Gastrocnemius medialis (tissue), 4 donors: ENCODE measurements at regions not wholly inside any gene's neighbourhood (a gene's known extent, or its start where the extent isn't known, plus 50 kb on each side); places are given as distances from the start of the nearest gene placed in this dataset.

ENCODE experiments used
- ATAC-seq, 2 donors: fragments of 150-250 bp; one replicate each; pipeline ENCODE4 v1.9.1; 2016
- DNase-seq, 2 donors: peaks; one replicate each; pipeline ENCODE4 v3.0.0-alpha.2; 2019
- H3K27ac ChIP-seq, 4 donors: fragments of 200-600 bp; sonication (generic); 1 replicate in 1 of 4; 2 replicates in 3 of 4; pipeline ENCODE4 v1.5.1; 2016 to 2018; ENCODE audit warnings: mild to moderate bottlenecking in 2 of 4, moderate library complexity in 1 of 4
- H3K27me3 ChIP-seq, 3 donors: fragments of 200-600 bp; sonication (generic) in 2 of 3; 1 replicate in 1 of 3; 2 replicates in 2 of 3; pipeline versions ENCODE4 v1.5.1 to v1.6.0; 2016 to 2019; ENCODE audit warnings: mild to moderate bottlenecking in 1 of 3, moderate library complexity in 1 of 3
- H3K36me3 ChIP-seq, 2 donors: fragments of 200-600 bp; sonication (generic) in 1 of 2; one replicate each; pipeline ENCODE4 v1.5.1; 2017 to 2018
- H3K4me1 ChIP-seq, 2 donors: fragments of 200-600 bp; sonication (generic) in 1 of 2; one replicate each; pipeline ENCODE4 v1.5.1; 2016 to 2017; ENCODE audit warnings: mild to moderate bottlenecking in 2 of 2
- H3K4me3 ChIP-seq, 4 donors: fragments of 200-600 bp; sonication (generic) in 3 of 4; 1 replicate in 1 of 4; 2 replicates in 3 of 4; pipeline ENCODE4 v1.5.1; 2016 to 2019; ENCODE audit warnings: mild to moderate bottlenecking in 2 of 4
- H3K9me3 ChIP-seq, 3 donors: fragments of 200-600 bp; sonication (generic) in 2 of 3; 1 replicate in 1 of 3; 2 replicates in 2 of 3; pipeline ENCODE4 v1.5.1; 2016 to 2019
- CTCF ChIP-seq, 5 experiments: fragments of 450-650 bp in 3 of 5; fragments of 200-600 bp in 2 of 5; sonication (generic) in 2 of 5; IDR thresholded peaks in 4 of 5; conservative IDR thresholded peaks in 1 of 5; 1 replicate in 4 of 5; 2 replicates in 1 of 5; pipeline ENCODE4 v1.5.1; 2016 to 2019; ENCODE audit warnings: antibody characterized with exemption in 5 of 5, mild to moderate bottlenecking in 3 of 5, moderate library complexity in 3 of 5
- POLR2A ChIP-seq, 2 donors: fragments of 450-650 bp; IDR thresholded peaks; one replicate each; pipeline ENCODE4 v1.6.1; 2017; ENCODE audit warnings: antibody characterized with exemption in 2 of 2, mild to moderate bottlenecking in 2 of 2, moderate library complexity in 2 of 2
- in situ Hi-C, 4 donors: fragments of 200-750 bp; cut with MboI; loops; one replicate each; pipeline versions ENCODE4 v1.15.0 to v1.8.0; 2017; ENCODE audit warnings: low sequenced_read_pairs in 4 of 4
- intact Hi-C: fragments of 100-400 bp; cut with DNase I; formaldehyde crosslinking; loops from one replicate; pipeline ENCODE4 v1.15.1; 2023; ENCODE audit warnings: low total_unique reads

- in situ Hi-C loops, result no loop called here
- no peak overlapping the region for H3K27ac ChIP-seq
- intact Hi-C loops, result no loop called here
- ATAC-seq (no peak), DNase-seq (no peak)
- no peak overlapping the region for H3K4me3 ChIP-seq
- H3K9me3 ChIP-seq, result no peaks in the 10 kb centered on the region
- no peaks in the 10 kb centered on the region for H3K4me1 ChIP-seq
- no peaks in the 10 kb centered on the region for H3K36me3 ChIP-seq
- TF ChIP-seq CTCF (IDR thresholded peaks at IDR 0.05 in 4 of 5, conservative IDR thresholded peaks at IDR 0.05 in 1 of 5) (no peak), POLR2A (IDR thresholded peaks at IDR 0.05) (no peak)
- no peaks in the 10 kb centered on the region for H3K27me3 ChIP-seq
Measured at GRCh38 chr4:130124066-130124465, 1028.1 kb downstream of the C4orf33 start.

- intact Hi-C loops (no loop called here), in situ Hi-C loops (no loop called here)
- Histone ChIP-seq H3K4me3 (no peak overlapping the region), H3K4me1 (no peaks in the 10 kb centered on the region), H3K9me3 (no peaks in the 10 kb centered on the region), H3K36me3 (no peaks in the 10 kb centered on the region), H3K27ac (no peak overlapping the region), H3K27me3 (no peaks in the 10 kb centered on the region)
- TF ChIP-seq POLR2A (IDR thresholded peaks at IDR 0.05) (no peak), CTCF (IDR thresholded peaks at IDR 0.05 in 4 of 5, conservative IDR thresholded peaks at IDR 0.05 in 1 of 5) (no peak)
- DNase-seq, result no peak
- ATAC-seq, result no peak
Measured at GRCh38 chr4:130125467-130125866, 1029.5 kb downstream of the C4orf33 start.

DNA sequence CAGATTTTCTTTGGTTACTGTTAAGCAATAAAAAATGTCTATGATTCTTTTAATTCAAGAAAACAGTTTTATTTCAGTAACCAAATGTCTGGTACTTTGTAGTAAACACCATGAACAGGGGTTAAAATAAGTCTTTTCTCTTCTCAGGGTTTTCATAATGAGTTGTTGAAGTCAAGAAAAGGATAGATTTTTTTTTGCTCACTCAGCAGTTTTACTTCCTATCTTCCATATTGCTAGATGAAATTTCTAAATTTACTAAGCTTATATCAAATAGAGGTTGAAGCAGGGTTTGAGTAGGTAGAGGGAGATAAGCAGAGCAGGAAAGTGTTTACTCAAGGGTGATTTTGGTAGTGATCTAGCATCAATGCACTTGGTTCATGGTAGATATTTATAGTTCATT, 1031.3 kb downstream of the C4orf33 start:
- ATAC-seq, result no peak
- DNase-seq, result no peak
- intact Hi-C loops (no loop called here), in situ Hi-C loops (no loop called here)
- Histone ChIP-seq H3K27me3 (no peaks in the 10 kb centered on the region), H3K4me1 (no peaks in the 10 kb centered on the region), H3K9me3 (no peaks in the 10 kb centered on the region), H3K27ac (no peak overlapping the region), H3K36me3 (no peaks in the 10 kb centered on the region), H3K4me3 (no peak overlapping the region)
- no peak for TF ChIP-seq POLR2A (IDR thresholded peaks at IDR 0.05)
- no peak for TF ChIP-seq CTCF (IDR thresholded peaks at IDR 0.05 in 4 of 5, conservative IDR thresholded peaks at IDR 0.05 in 1 of 5)

GRCh38 chr4:130131536-130131935, 1035.6 kb downstream of the C4orf33 start:
- no peaks in the 10 kb centered on the region for H3K9me3 ChIP-seq
- DNase-seq, result no peak
- in situ Hi-C loops (no loop called here), intact Hi-C loops (no loop called here)
- no peak overlapping the region for H3K27ac ChIP-seq
- no peaks in the 10 kb centered on the region for H3K4me1 ChIP-seq
- ATAC-seq, result no peak
- H3K4me3 ChIP-seq, result no peak overlapping the region
- H3K36me3 ChIP-seq, result no peaks in the 10 kb centered on the region
- no peaks in the 10 kb centered on the region for H3K27me3 ChIP-seq
- TF ChIP-seq POLR2A (IDR thresholded peaks at IDR 0.05) (no peak), CTCF (IDR thresholded peaks at IDR 0.05 in 4 of 5, conservative IDR thresholded peaks at IDR 0.05 in 1 of 5) (no peak)

- Histone ChIP-seq H3K9me3 (no peaks in the 10 kb centered on the region), H3K27ac (no peak overlapping the region), H3K36me3 (no peaks in the 10 kb centered on the region), H3K4me3 (no peak overlapping the region), H3K4me1 (no peaks in the 10 kb centered on the region), H3K27me3 (no peaks in the 10 kb centered on the region)
- TF ChIP-seq POLR2A (IDR thresholded peaks at IDR 0.05) (no peak), CTCF (IDR thresholded peaks at IDR 0.05 in 4 of 5, conservative IDR thresholded peaks at IDR 0.05 in 1 of 5) (no peak)
- in situ Hi-C loops, result no loop called here
- ATAC-seq (no peak), DNase-seq (no peak)
- intact Hi-C loops, result no loop called here
Measured at GRCh38 chr4:130141651-130142050, 1045.7 kb downstream of the C4orf33 start.
